GM21526 (cell line): ENCODE measurements at regions not wholly inside any gene's neighbourhood (a gene's known extent, or its start where the extent isn't known, plus 50 kb on each side); places are given as distances from the start of the nearest gene placed in this dataset.

Experiments used
- ATAC-seq: cut with Tn5 transposase; IDR thresholded peaks from one replicate; pipeline ENCODE4 v1.9.1; 2021; ENCODE audit warnings: moderate library complexity; ENCODE audit not compliant: unreplicated experiment, low FRiP score

GRCh38 chr2:234438305-234438977 is 58.4 kb downstream of the ARL4C start:
- no peak for ATAC-seq

DNA sequence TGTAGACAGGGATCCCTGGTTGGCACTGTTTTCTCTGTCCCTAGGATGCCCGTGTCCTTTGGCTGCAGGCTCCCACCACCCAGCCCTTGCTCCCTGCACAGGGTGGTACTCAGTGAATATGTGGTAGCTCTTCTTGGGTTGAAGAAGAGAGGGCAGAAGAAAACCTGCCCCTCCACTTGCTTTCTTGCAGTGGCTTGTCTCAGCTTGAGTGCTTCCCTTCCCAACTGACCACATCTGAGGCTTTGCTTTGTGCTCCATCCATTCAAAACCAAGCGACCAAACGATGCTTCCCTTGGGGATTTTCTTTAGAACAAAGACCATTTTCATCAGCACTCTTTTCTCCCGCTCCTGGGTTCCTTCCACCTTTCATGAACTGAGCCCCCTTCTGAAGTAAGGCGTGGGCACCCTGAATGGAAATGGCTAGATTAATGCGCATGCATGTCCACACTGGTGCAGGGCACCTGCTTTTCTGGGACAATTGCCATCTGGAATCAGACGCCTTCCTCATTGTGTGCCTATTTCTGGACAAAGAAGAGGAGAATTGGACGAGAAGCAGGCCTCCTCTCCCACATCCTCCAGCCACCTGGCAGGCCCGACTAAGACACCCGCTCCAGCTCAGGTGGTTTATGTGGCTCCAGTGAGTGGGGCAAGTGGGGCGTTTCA is 59.1 kb downstream of the ARL4C start:
- ATAC-seq: no peak

DNA sequence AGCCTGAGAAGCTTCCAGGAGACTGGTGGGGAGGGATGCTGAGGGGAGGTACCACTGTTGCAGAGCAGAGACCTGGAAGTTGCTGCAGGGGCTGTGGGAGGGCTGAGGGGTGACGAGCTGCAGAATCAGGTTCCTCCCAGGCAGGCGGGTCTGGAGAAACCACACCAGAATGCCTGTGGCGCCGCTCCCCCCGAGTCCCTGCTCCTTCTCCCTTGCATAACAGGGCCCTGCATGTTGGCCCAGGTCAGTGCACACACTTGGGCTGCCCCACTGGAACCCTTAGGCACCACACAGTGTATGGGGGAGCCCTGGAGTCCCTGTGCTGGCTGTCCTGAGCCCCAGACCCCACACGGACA is 60.4 kb downstream of the ARL4C start:
- ATAC-seq: no peak

GRCh38 chr2:234435836-234436481 is 60.9 kb downstream of the ARL4C start:
- no peak for ATAC-seq

DNA sequence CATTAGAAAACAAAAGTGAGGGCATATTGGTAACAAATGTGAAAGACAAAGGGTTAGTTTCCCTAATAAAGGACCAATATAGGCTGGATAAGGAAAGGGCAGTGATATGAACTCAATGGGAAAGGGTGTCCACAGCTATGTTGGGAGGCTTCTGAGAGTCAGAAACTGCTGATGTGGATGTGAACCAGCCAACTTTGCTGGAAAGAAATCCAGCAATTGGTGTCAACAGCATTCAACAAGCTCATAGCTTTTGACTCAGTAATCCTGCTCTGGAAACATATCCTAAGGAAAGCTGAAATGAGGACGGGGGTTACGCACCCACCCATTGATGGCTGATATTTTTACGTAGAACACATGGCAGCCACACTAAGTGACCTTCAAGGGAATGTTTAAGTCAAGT is 63.7 kb downstream of the ARL4C start:
- no peak for ATAC-seq

DNA sequence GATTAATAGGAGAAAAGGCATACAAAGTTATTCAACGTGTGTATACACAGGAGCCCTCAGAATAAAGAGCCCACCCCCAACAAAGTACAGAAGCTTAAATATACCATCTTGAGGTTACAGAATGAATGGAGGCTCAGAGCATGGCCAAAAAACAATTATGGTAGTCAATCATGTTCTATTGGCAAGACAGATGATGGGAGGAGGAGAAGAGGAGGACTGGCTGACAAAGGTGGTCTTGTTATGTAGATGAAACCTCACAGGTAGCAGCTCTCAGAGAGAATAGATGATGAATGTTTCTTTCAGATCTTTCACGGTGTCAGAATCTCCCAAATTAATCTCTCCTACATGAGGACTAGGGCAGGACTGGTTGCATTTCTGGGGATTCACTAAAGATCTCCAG is 66.0 kb downstream of the ARL4C start:
- no peak for ATAC-seq

- ATAC-seq: no peak
These were observed 67.6 kb downstream of the ARL4C start for GRCh38 chr2:234429265-234429664.

GRCh38 chr2:234427081-234428061 is 69.5 kb downstream of the ARL4C start:
- no peak for ATAC-seq

DNA sequence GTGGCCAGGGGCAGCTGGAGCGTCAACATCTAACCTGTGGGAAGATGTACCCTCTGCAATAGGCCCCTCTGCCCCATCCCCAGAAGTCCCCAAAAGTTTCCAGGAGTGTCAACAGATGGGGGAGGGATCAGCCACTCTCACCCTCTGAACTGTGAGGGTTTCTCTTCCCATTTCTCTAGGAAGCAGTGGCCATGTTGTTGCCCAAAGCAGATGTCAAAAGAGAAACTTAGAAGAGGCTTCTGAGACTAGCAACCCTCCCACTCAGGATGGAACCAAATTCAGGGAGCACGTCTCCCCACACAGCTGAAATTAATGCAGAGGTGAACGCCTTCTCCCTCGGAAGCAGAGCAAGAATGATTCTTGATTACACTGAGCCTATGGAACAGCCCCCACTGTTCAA is 70.3 kb downstream of the ARL4C start:
- no peak for ATAC-seq

DNA sequence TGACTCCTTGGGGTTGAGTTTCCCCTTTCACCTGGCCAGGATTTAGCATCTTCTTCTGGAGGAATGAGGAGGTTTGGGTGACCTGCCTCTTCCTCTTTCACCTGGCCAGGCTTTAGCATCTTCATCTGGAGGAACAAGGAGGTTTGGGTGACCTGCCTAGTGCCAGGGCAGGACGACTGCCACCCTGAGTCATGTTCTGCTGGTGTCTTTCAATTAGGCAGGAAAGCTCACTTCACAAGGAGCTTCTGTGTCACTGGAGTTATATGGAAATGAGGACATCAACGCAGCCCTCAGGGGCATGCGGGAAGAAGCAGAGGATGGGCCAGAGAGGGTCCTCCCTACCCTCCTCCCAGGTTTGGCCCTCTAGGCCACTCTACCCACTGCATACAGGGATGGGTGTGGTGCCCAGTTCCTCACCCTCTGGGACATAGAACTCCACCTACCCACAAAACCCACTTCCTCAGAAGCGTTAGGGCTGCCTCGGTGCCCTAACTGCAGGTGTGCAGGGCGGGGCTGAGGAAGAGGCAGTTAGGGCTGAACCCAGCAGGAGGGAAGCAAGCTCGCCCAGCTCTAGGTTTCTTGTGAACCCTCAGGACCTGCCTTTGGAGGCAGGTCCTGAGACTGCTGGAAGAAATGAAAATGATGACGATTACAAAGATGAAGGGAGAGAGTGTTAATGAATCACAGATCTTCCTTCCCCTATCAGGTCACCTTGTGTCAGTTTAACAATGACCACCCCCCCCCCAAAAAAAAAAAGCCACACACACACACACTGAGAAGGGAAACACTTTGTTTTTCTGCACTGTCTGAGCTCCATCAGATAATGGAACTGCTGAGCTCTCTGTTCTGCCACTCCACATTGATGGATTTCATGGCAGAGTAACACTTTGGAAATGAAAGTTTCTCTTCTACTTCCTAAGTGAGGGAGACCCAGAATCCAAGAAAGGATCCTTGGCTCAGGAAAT is 71.0 kb downstream of the ARL4C start:
- ATAC-seq: peak; percentile 75

GRCh38 chr2:234423884-234424283 is 73.0 kb downstream of the ARL4C start:
- no peak for ATAC-seq

DNA sequence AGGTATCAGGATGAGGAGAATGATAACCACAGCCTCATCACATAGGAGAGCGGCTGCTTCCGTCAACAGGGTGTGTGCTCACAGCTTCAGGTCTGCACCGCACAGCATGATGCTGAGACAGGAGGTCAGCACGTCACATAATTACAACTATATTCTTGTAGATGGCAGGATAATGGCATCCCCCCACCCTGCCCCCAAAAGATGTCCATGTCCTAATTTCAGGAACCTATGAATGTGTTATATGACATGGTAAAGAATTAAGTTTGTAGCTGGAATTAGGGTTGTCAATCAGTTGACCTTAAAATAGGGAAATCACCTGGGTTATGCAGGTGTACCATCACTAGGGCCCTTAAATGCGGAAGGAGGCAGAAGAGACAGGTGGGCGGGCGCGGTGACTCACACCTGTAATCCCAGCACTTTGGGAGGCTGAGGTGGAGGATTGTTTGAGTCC is 73.9 kb downstream of the ARL4C start:
- ATAC-seq: no peak

DNA sequence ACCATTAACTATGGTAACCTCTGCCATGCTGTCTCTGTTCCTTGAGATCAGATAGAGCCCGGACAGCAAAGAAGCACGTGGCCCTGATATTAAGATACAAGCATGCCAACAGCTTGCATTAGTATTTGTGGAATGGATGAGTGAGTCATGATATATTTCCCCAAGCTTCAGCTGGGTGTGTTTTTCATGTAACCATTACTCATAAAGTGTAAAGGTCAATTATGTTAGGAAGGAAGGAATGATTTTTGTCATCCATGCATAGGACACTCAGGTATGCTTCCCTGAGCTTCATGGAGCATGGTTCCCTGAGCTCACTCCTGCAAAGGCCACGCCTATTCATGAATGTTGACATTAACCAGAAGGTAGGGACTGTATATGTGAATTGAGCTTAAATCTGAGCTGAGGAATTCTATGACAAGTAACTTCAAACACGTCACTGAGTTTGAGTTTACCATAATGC is 74.6 kb downstream of the ARL4C start:
- no peak for ATAC-seq

DNA sequence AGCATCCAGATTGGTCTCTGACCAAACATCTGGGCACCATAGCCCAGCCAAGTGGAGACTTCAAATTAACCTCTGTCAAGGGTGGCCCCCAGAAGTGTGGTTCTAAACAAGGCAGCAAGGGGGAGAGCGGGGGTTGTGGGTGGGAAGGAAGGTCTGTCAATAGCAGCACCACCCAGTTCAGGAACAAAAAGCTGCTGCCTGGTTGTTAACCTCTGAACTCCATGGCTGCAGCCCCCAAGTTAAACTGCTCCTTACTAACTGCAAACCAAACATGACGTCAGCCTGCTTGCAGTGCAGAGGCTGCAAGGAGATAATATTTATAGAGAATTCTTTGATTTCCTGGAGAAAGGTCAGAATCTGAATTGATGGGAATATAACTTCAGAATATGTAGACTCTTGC is 76.5 kb downstream of the ARL4C start:
- ATAC-seq: no peak

GRCh38 chr2:234419726-234420125 is 77.2 kb downstream of the ARL4C start:
- ATAC-seq: no peak

DNA sequence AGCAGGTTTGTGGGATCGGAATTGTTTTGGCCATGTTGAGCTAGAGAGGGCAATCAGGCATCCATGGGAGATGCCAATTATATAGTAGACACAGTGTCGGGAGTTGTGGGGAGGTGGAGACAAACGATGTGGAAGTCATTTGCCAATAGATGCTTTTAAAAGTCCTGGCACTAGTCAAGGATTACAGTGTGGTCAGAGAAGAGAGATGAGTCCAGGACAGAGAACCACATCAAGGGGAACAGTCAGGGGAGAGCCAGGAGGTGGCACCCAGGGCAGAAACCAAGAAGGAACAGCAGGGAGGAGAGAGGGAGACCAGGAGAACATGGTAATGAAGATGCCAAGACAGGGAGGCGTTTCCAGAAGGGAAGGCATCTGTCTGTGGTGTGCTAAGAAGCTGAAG is 81.2 kb downstream of the ARL4C start:
- ATAC-seq: no peak

- ATAC-seq: no peak
These were observed 82.3 kb downstream of the ARL4C start for GRCh38 chr2:234414596-234414995.

GRCh38 chr2:234412726-234413125 is 84.2 kb downstream of the ARL4C start:
- ATAC-seq: no peak

DNA sequence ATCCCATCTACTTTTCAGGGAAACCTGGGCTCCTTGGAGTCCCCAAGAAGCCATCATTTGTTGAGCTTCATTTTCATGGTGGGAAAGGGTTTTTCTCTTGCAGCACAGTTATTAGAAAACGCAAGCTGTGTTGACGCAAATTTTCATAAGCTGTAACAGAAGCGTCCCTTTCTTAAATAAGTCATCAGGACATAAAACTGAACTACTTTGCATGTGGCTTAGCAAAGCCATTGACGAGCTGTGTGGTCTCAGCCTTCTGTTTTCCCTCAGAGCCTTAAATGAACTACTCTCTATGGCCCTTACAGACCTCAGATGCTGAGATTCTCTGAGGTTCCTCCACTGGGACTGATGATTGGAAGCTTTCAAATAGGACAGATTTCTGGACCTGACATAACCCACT is 85.1 kb downstream of the ARL4C start:
- peak; percentile 83 for ATAC-seq

GRCh38 chr2:234410526-234410925 is 86.4 kb downstream of the ARL4C start:
- ATAC-seq: no peak
